ENCODE measurements at regions not wholly inside any gene's neighbourhood (a gene's known extent, or its start where the extent isn't known, plus 50 kb on each side); places are given as distances from the start of the nearest gene placed in this dataset.
"Not testable (repeated sequence)": the region's sequence is repeated elsewhere in the genome, so short reads cannot be mapped to it uniquely, and the experiment has no call there.

DNA sequence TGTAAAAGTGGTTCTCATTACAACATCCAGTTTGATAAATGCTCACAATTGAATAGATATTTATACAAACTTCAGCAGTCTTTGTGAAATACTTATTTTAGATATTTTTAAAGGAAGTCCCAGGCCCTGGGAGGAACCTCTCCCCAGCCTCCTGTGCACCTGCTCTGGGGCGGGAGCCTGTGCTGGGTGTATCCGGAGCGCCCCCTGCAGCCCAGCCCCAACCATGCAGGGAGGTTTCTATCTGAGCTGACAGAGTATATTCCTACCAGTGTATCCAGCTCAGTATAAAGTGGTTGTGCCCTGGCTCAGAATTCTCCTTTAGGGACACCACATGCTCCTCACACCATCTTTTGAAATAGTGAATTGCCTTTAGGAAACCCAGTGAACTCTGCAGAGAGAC is 851.8 kb downstream of the TMEM121 start:
- Histone ChIP-seq H3K4me3 (replicated peaks in 1 of 4; ENCODE audit: control extremely low read depth in 1 of 4, insufficient read depth in 1 of 4, low read depth in 3 of 4, low read length in 4 of 4) (no peak overlapping the region), H3K79me2 (ENCODE audit: control insufficient read depth, insufficient read depth, low read length) (no peaks in the 10 kb centered on the region), H4K20me1 (ENCODE audit: control insufficient read depth, extremely low read depth, insufficient read depth, low read length) (no peaks in the 10 kb centered on the region), H3K27me3 (ENCODE audit: control insufficient read depth, insufficient read depth, low read length) (no peaks in the 10 kb centered on the region), H3K4me2 (ENCODE audit: extremely low read depth, insufficient read depth, low read length) (no peak overlapping the region), H3K9ac (ENCODE audit: insufficient read depth, low read length) (no peak overlapping the region), H3K27ac (ENCODE audit: insufficient read depth, low read length) (no peak overlapping the region), H3K9me3 (ENCODE audit: control insufficient read depth, insufficient read depth, low read depth, low read length) (no peaks in the 10 kb centered on the region), H3K36me3 (ENCODE audit: control insufficient read depth, insufficient read depth, low read length) (no peaks in the 10 kb centered on the region), H3K4me1 (ENCODE audit: control insufficient read depth, extremely low read depth, insufficient read depth, low read length) (no peaks in the 10 kb centered on the region), H2AFZ (ENCODE audit: low read length) (no peak overlapping the region)
- no peak for DNase-seq (ENCODE audit: low read depth in 2 of 2)
- no peak for TF ChIP-seq CTCF (conservative IDR thresholded peaks at IDR 0.05 in 1 of 2, IDR thresholded peaks at IDR 0.05 in 1 of 2; ENCODE audit: low read depth in 1 of 2, low read length in 2 of 2)
- no peak for TF ChIP-seq EZH2 (IDR thresholded peaks at IDR 0.05; ENCODE audit: low read length, missing control alignments)

- DNase-seq (ENCODE audit: low read depth in 2 of 2) = no peak
- Histone ChIP-seq H3K4me1 (ENCODE audit: control insufficient read depth, extremely low read depth, insufficient read depth, low read length) (no peaks in the 10 kb centered on the region), H2AFZ (ENCODE audit: low read length) (no peak overlapping the region), H3K27me3 (ENCODE audit: control insufficient read depth, insufficient read depth, low read length) (no peaks in the 10 kb centered on the region), H3K9me3 (ENCODE audit: control insufficient read depth, insufficient read depth, low read depth, low read length) (no peaks in the 10 kb centered on the region), H4K20me1 (ENCODE audit: control insufficient read depth, extremely low read depth, insufficient read depth, low read length) (no peaks in the 10 kb centered on the region), H3K27ac (ENCODE audit: insufficient read depth, low read length) (no peak overlapping the region), H3K79me2 (ENCODE audit: control insufficient read depth, insufficient read depth, low read length) (no peaks in the 10 kb centered on the region), H3K4me2 (ENCODE audit: extremely low read depth, insufficient read depth, low read length) (no peak overlapping the region), H3K9ac (ENCODE audit: insufficient read depth, low read length) (no peak overlapping the region), H3K4me3 (replicated peaks in 1 of 4; ENCODE audit: control extremely low read depth in 1 of 4, insufficient read depth in 1 of 4, low read depth in 3 of 4, low read length in 4 of 4) (no peak overlapping the region), H3K36me3 (ENCODE audit: control insufficient read depth, insufficient read depth, low read length) (no peaks in the 10 kb centered on the region)
- TF ChIP-seq CTCF (conservative IDR thresholded peaks at IDR 0.05 in 1 of 2, IDR thresholded peaks at IDR 0.05 in 1 of 2; ENCODE audit: low read depth in 1 of 2, low read length in 2 of 2) = no peak
- no peak for TF ChIP-seq EZH2 (IDR thresholded peaks at IDR 0.05; ENCODE audit: low read length, missing control alignments)
Measured at GRCh38 chr14:106380740-106381139, 854.4 kb downstream of the TMEM121 start.

DNA sequence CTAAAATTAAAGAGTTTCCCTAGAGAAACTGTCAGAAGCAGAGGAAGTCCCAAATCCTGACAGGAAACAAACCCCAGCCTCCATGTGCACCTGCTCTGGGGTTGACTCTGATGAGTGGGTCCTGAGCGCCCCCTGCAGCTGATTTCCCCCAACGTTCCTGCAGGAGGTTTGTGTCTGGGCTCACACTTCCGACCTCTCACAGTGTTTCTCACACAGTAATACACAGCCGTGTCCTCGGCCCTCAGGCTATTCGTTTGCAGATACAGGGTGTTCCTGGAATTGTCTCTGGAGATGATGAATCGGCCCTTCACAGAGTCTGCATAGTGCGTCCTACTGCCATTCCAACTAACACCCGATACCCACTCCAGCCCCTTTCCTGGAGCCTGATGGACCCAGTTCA is 862.8 kb downstream of the TMEM121 start:
- H3K27me3 ChIP-seq (ENCODE audit: control insufficient read depth, insufficient read depth, low read length); H3K4me2 ChIP-seq (ENCODE audit: extremely low read depth, insufficient read depth, low read length); H3K36me3 ChIP-seq (ENCODE audit: control insufficient read depth, insufficient read depth, low read length); H3K9me3 ChIP-seq (ENCODE audit: control insufficient read depth, insufficient read depth, low read depth, low read length); H3K27ac ChIP-seq (ENCODE audit: insufficient read depth, low read length); H4K20me1 ChIP-seq (ENCODE audit: control insufficient read depth, extremely low read depth, insufficient read depth, low read length); H2AFZ ChIP-seq (ENCODE audit: low read length); H3K79me2 ChIP-seq (ENCODE audit: control insufficient read depth, insufficient read depth, low read length); H3K9ac ChIP-seq (ENCODE audit: insufficient read depth, low read length); H3K4me1 ChIP-seq (ENCODE audit: control insufficient read depth, extremely low read depth, insufficient read depth, low read length); DNase-seq (ENCODE audit: low read depth in 2 of 2); H3K4me3 ChIP-seq (replicated peaks in 1 of 4; ENCODE audit: control extremely low read depth in 1 of 4, insufficient read depth in 1 of 4, low read depth in 3 of 4, low read length in 4 of 4): not testable (repeated sequence)

- no peak for DNase-seq (ENCODE audit: low read depth in 2 of 2)
- Histone ChIP-seq H3K79me2 (ENCODE audit: control insufficient read depth, insufficient read depth, low read length) (no peaks in the 10 kb centered on the region), H3K9me3 (ENCODE audit: control insufficient read depth, insufficient read depth, low read depth, low read length) (no peaks in the 10 kb centered on the region), H3K4me1 (ENCODE audit: control insufficient read depth, extremely low read depth, insufficient read depth, low read length) (no peaks in the 10 kb centered on the region), H3K4me3 (replicated peaks in 1 of 4; ENCODE audit: control extremely low read depth in 1 of 4, insufficient read depth in 1 of 4, low read depth in 3 of 4, low read length in 4 of 4) (no peak overlapping the region), H2AFZ (ENCODE audit: low read length) (no peak overlapping the region), H3K4me2 (ENCODE audit: extremely low read depth, insufficient read depth, low read length) (no peak overlapping the region), H4K20me1 (ENCODE audit: control insufficient read depth, extremely low read depth, insufficient read depth, low read length) (no peaks in the 10 kb centered on the region), H3K27ac (ENCODE audit: insufficient read depth, low read length) (no peak overlapping the region), H3K27me3 (ENCODE audit: control insufficient read depth, insufficient read depth, low read length) (no peaks in the 10 kb centered on the region), H3K9ac (ENCODE audit: insufficient read depth, low read length) (no peak overlapping the region), H3K36me3 (ENCODE audit: control insufficient read depth, insufficient read depth, low read length) (no peaks in the 10 kb centered on the region)
- TF ChIP-seq EZH2 (IDR thresholded peaks at IDR 0.05; ENCODE audit: low read length, missing control alignments) (no peak), CTCF (conservative IDR thresholded peaks at IDR 0.05 in 1 of 2, IDR thresholded peaks at IDR 0.05 in 1 of 2; ENCODE audit: low read depth in 1 of 2, low read length in 2 of 2) (no peak)
Measured at GRCh38 chr14:106390401-106390800, 864.0 kb downstream of the TMEM121 start.
